SU-DHL-6 (cell line): ENCODE measurements at regions not wholly inside any gene's neighbourhood (a gene's known extent, or its start where the extent isn't known, plus 50 kb on each side); places are given as distances from the start of the nearest gene placed in this dataset.

Experiments used
- H2AFZ ChIP-seq: fragments of 200-600 bp; sonication (generic); 2 replicates; pipeline ENCODE4 v1.6.1; 2014; ENCODE audit warnings: low read depth, mild to moderate bottlenecking, moderate library complexity, mixed read lengths, antibody characterized with exemption, low read length; ENCODE audit not compliant: severe bottlenecking
- H3F3A ChIP-seq: fragments of 200-600 bp; shearing (Covaris generic); 2 replicates; pipeline ENCODE4 v1.6.0; 2016; ENCODE audit warnings: antibody characterized with exemption, mild to moderate bottlenecking; ENCODE audit not compliant: insufficient read depth
- H3K27ac ChIP-seq: fragments of 200-600 bp; sonication (generic); 2 replicates; pipeline ENCODE4 v1.5.1; 2016; ENCODE audit warnings: low read depth, mild to moderate bottlenecking, low read length, moderate library complexity, mixed read lengths
- H3K27me3 ChIP-seq: fragments of 200-600 bp; sonication (generic), shearing (Covaris generic); 2 replicates; pipeline ENCODE4 v1.6.0; 2014; ENCODE audit warnings: mild to moderate bottlenecking, low read length
- H3K36me3 ChIP-seq: fragments of 200-600 bp; sonication (generic); 2 replicates; pipeline ENCODE4 v1.6.1; 2014; ENCODE audit warnings: mild to moderate bottlenecking, low read length, mixed read lengths
- H3K4me2 ChIP-seq: fragments of 300-600, 200-600 bp; shearing (Covaris generic), sonication (generic); 2 replicates; pipeline ENCODE4 v1.6.0; 2014; ENCODE audit warnings: low read length, low read depth, mild to moderate bottlenecking; ENCODE audit not compliant: poor library complexity, severe bottlenecking
- H3K4me3 ChIP-seq: fragments of 200-600 bp; sonication (generic); 2 replicates; pipeline ENCODE4 v1.5.1; 2014; ENCODE audit warnings: antibody characterized with exemption, low read length, mild to moderate bottlenecking, mixed read lengths; ENCODE audit not compliant: insufficient read depth, poor library complexity, severe bottlenecking
- H3K79me2 ChIP-seq: fragments of 200-600 bp; sonication (generic); 2 replicates; pipeline ENCODE4 v1.6.1; 2014; ENCODE audit warnings: mild to moderate bottlenecking, low read length, moderate library complexity; ENCODE audit not compliant: insufficient read depth
- H3K9ac ChIP-seq: fragments of 200-600 bp; sonication (generic); 2 replicates; pipeline ENCODE4 v1.7.0; 2014; ENCODE audit warnings: mild to moderate bottlenecking, low read length
- H3K9me2 ChIP-seq: fragments of 200-600 bp; sonication (generic); replicated peaks from 2 replicates; pipeline ENCODE4 v1.6.1; 2014; ENCODE audit warnings: low read length; ENCODE audit not compliant: insufficient read depth
- H3K9me3 ChIP-seq: fragments of 200-600 bp; sonication (generic); 2 replicates; pipeline ENCODE4 v1.6.1; 2014; ENCODE audit warnings: low read length, mixed read lengths; ENCODE audit not compliant: insufficient read depth
- H4K20me1 ChIP-seq: fragments of 200-600 bp; sonication (generic); 2 replicates; pipeline ENCODE4 v1.6.1; 2014; ENCODE audit warnings: low read depth, mild to moderate bottlenecking, antibody characterized with exemption, low read length, moderate library complexity, mixed read lengths
- CTCF ChIP-seq: fragments of 200-600 bp; sonication (generic); IDR thresholded peaks from one replicate; pipeline ENCODE4 v1.5.1; 2017; ENCODE audit warnings: antibody characterized with exemption, mild to moderate bottlenecking, low read length, moderate library complexity; ENCODE audit not compliant: insufficient read depth, poor library complexity, severe bottlenecking
- EZH2phosphoT487 ChIP-seq: fragments of 200-600 bp; sonication (generic), shearing (Covaris generic); conservative IDR thresholded peaks from 2 replicates; pipeline ENCODE4 v1.6.1; 2018; ENCODE audit warnings: mild to moderate bottlenecking, antibody characterized with exemption, low read length, moderate library complexity, mixed read lengths

- no peaks in the 10 kb centered on the region for H3K36me3 ChIP-seq
- H3K79me2 ChIP-seq, result no peaks in the 10 kb centered on the region
- H3K9me2 ChIP-seq, result no peaks in the 10 kb centered on the region
- no peaks in the 10 kb centered on the region for H3F3A ChIP-seq
- no peaks in the 10 kb centered on the region for H4K20me1 ChIP-seq
- H3K27ac ChIP-seq, result no peak overlapping the region
- no peaks in the 10 kb centered on the region for H3K27me3 ChIP-seq
- H3K9me3 ChIP-seq, result no peaks in the 10 kb centered on the region
- no peak overlapping the region for H3K9ac ChIP-seq
- no peak for TF ChIP-seq EZH2phosphoT487
- no peak for TF ChIP-seq CTCF
- no peak overlapping the region for H3K4me3 ChIP-seq
- no peak overlapping the region for H2AFZ ChIP-seq
- no peak overlapping the region for H3K4me2 ChIP-seq
Measured at GRCh38 chr5:82396871-82397514, 118.8 kb upstream of the RPS23 start.

- Histone ChIP-seq H3K9me3 (no peaks in the 10 kb centered on the region), H3K79me2 (no peaks in the 10 kb centered on the region), H3K27me3 (no peaks in the 10 kb centered on the region), H4K20me1 (no peaks in the 10 kb centered on the region), H3K27ac (no peak overlapping the region), H3K9me2 (no peaks in the 10 kb centered on the region), H3K36me3 (no peaks in the 10 kb centered on the region), H3K4me3 (no peak overlapping the region), H2AFZ (no peak overlapping the region), H3K4me2 (no peak overlapping the region), H3F3A (no peaks in the 10 kb centered on the region), H3K9ac (no peak overlapping the region)
- TF ChIP-seq EZH2phosphoT487 (no peak), CTCF (no peak)
Measured at GRCh38 chr5:82396396-82396795, 118.2 kb upstream of the RPS23 start.

- no peaks in the 10 kb centered on the region for H3K9me2 ChIP-seq
- H2AFZ ChIP-seq, result no peak overlapping the region
- no peaks in the 10 kb centered on the region for H3F3A ChIP-seq
- H3K9me3 ChIP-seq, result no peaks in the 10 kb centered on the region
- H3K27me3 ChIP-seq, result no peaks in the 10 kb centered on the region
- no peak overlapping the region for H3K4me3 ChIP-seq
- H3K79me2 ChIP-seq, result no peaks in the 10 kb centered on the region
- H3K27ac ChIP-seq, result no peak overlapping the region
- H3K36me3 ChIP-seq, result no peaks in the 10 kb centered on the region
- no peaks in the 10 kb centered on the region for H4K20me1 ChIP-seq
- no peak overlapping the region for H3K4me2 ChIP-seq
- H3K9ac ChIP-seq, result no peak overlapping the region
- TF ChIP-seq CTCF, result no peak
- no peak for TF ChIP-seq EZH2phosphoT487
Measured at GRCh38 chr5:82393951-82394350, 115.8 kb upstream of the RPS23 start.
